ENCODE measurements at regions not wholly inside any gene's neighbourhood (a gene's known extent, or its start where the extent isn't known, plus 50 kb on each side); places are given as distances from the start of the nearest gene placed in this dataset.

DNA sequence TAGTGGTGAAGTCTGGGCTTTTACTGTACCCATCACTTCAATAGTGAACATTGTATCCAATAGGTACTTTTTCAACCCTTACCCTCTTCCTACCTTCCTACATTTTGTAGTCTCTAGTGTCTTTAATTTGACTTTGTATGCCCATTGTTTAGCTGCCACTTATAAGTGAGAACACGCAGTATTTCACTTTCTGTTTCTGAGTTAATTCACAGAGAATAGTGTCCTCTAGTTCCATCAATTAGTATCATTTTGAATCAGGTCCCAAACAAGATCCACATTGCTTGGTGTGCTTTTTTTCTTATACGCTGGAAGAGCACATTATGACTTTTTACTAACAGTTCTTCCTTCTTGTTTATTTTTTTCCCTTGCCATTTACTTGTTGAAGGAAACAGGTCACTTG is 176.0 kb upstream of the WDFY3 start:
- TF ChIP-seq POLR2AphosphoS5 (IDR thresholded peaks at IDR 0.05) = no peak
- TF ChIP-seq CTCF (IDR thresholded peaks at IDR 0.05) = no peak

All from esophagus muscularis mucosa (tissue), 3 donors.